NCI-H524 (cell line): ENCODE measurements at regions not wholly inside any gene's neighbourhood (a gene's known extent, or its start where the extent isn't known, plus 50 kb on each side); places are given as distances from the start of the nearest gene placed in this dataset.

ENCODE experiments used
- DNase-seq, 2 experiments: peaks; one replicate each; lab custom pipeline; 2025; lab: John Stamatoyannopoulos, UW

- DNase-seq = no peak
Observed at GRCh38 chr1:4877426-4877825, 223.0 kb downstream of the AJAP1 start.

- no peak for DNase-seq
Observed at GRCh38 chr1:4871373-4871772, 217.0 kb downstream of the AJAP1 start.

- DNase-seq = no peak
Observed at GRCh38 chr1:4868521-4868920, 214.1 kb downstream of the AJAP1 start.

- DNase-seq = no peak
Observed at GRCh38 chr1:4856396-4856795, 202.0 kb downstream of the AJAP1 start.

- DNase-seq = no peak
Observed at GRCh38 chr1:4854367-4854766, 200.0 kb downstream of the AJAP1 start.

- no peak for DNase-seq
Observed at GRCh38 chr1:4853904-4854303, 199.5 kb downstream of the AJAP1 start.

- no peak for DNase-seq
Observed at GRCh38 chr1:4851385-4852065, 197.1 kb downstream of the AJAP1 start.

GRCh38 chr1:4848431-4848830 is 194.0 kb downstream of the AJAP1 start:
- DNase-seq = no peak

GRCh38 chr1:4847711-4848110 is 193.3 kb downstream of the AJAP1 start:
- DNase-seq = no peak
